ENCODE measurements at regions not wholly inside any gene's neighbourhood (a gene's known extent, or its start where the extent isn't known, plus 50 kb on each side); places are given as distances from the start of the nearest gene placed in this dataset.

- ATAC-seq (ENCODE audit: insufficient number of reproducible peaks, low FRiP score, low read depth) (no peak), DNase-seq (ENCODE audit: low spot score) (no peak)
- Histone ChIP-seq H3K27ac (no peak overlapping the region), H3K9me3 (no peaks in the 10 kb centered on the region), H3K4me3 (no peak overlapping the region), H3K4me1 (ENCODE audit: control insufficient read depth in 1 of 2, low read depth in 2 of 2) (no peaks in the 10 kb centered on the region), H3K36me3 (no peaks in the 10 kb centered on the region), H3K27me3 (replicated peaks; ENCODE audit: insufficient read depth) (no peaks in the 10 kb centered on the region)
- no peak for TF ChIP-seq CTCF (IDR thresholded peaks at IDR 0.05)
Measured at GRCh38 chr21:19759836-19760235, 1238.4 kb upstream of the NCAM2 start.

GRCh38 chr21:19767546-19767945, 1230.7 kb upstream of the NCAM2 start:
- H3K4me1 ChIP-seq (ENCODE audit: control insufficient read depth in 1 of 2, low read depth in 2 of 2), result no peaks in the 10 kb centered on the region
- DNase-seq (ENCODE audit: low spot score) (no peak), ATAC-seq (ENCODE audit: insufficient number of reproducible peaks, low FRiP score, low read depth) (no peak)
- H3K27me3 ChIP-seq (replicated peaks; ENCODE audit: insufficient read depth), result no peaks in the 10 kb centered on the region
- H3K36me3 ChIP-seq, result no peaks in the 10 kb centered on the region
- TF ChIP-seq CTCF (IDR thresholded peaks at IDR 0.05), result no peak
- H3K27ac ChIP-seq, result no peak overlapping the region
- H3K9me3 ChIP-seq, result no peaks in the 10 kb centered on the region
- no peak overlapping the region for H3K4me3 ChIP-seq

GRCh38 chr21:19771881-19772280, 1226.3 kb upstream of the NCAM2 start:
- ATAC-seq (ENCODE audit: insufficient number of reproducible peaks, low FRiP score, low read depth), result no peak
- DNase-seq (ENCODE audit: low spot score), result no peak

GRCh38 chr21:19776076-19776475, 1222.1 kb upstream of the NCAM2 start:
- Histone ChIP-seq H3K27me3 (replicated peaks; ENCODE audit: insufficient read depth) (no peaks in the 10 kb centered on the region), H3K9me3 (no peaks in the 10 kb centered on the region), H3K4me3 (no peak overlapping the region), H3K4me1 (ENCODE audit: control insufficient read depth in 1 of 2, low read depth in 2 of 2) (no peaks in the 10 kb centered on the region), H3K27ac (no peak overlapping the region), H3K36me3 (no peaks in the 10 kb centered on the region)
- ATAC-seq (ENCODE audit: insufficient number of reproducible peaks, low FRiP score, low read depth) (no peak), DNase-seq (ENCODE audit: low spot score) (no peak)
- no peak for TF ChIP-seq CTCF (IDR thresholded peaks at IDR 0.05)

More at GRCh38 chr21:19771881-19772280, 1226.3 kb upstream of the NCAM2 start:
- Histone ChIP-seq H3K36me3 (no peaks in the 10 kb centered on the region), H3K4me1 (ENCODE audit: control insufficient read depth in 1 of 2, low read depth in 2 of 2) (no peaks in the 10 kb centered on the region), H3K9me3 (no peaks in the 10 kb centered on the region), H3K27ac (no peak overlapping the region), H3K4me3 (no peak overlapping the region), H3K27me3 (replicated peaks; ENCODE audit: insufficient read depth) (no peaks in the 10 kb centered on the region)
- TF ChIP-seq CTCF (IDR thresholded peaks at IDR 0.05), result no peak

- Histone ChIP-seq H3K4me3 (no peak overlapping the region), H3K27me3 (replicated peaks; ENCODE audit: insufficient read depth) (no peaks in the 10 kb centered on the region), H3K4me1 (ENCODE audit: control insufficient read depth in 1 of 2, low read depth in 2 of 2) (no peaks in the 10 kb centered on the region), H3K9me3 (no peaks in the 10 kb centered on the region), H3K36me3 (no peaks in the 10 kb centered on the region), H3K27ac (no peak overlapping the region)
- no peak for DNase-seq (ENCODE audit: low spot score)
- ATAC-seq (ENCODE audit: insufficient number of reproducible peaks, low FRiP score, low read depth), result no peak
- no peak for TF ChIP-seq CTCF (IDR thresholded peaks at IDR 0.05)
Measured at GRCh38 chr21:19781881-19782652, 1216.1 kb upstream of the NCAM2 start.
